Brain pericyte (primary cell): ENCODE measurements at regions not wholly inside any gene's neighbourhood (a gene's known extent, or its start where the extent isn't known, plus 50 kb on each side); places are given as distances from the start of the nearest gene placed in this dataset.
"Not testable (repeated sequence)": the region's sequence is repeated elsewhere in the genome, so short reads cannot be mapped to it uniquely, and the experiment has no call there.

Experiments
- DNase-seq: peaks from one replicate; pipeline ENCODE4 v3.0.0-alpha.2; 2012; ENCODE audit warnings: low read depth, low spot score

DNA sequence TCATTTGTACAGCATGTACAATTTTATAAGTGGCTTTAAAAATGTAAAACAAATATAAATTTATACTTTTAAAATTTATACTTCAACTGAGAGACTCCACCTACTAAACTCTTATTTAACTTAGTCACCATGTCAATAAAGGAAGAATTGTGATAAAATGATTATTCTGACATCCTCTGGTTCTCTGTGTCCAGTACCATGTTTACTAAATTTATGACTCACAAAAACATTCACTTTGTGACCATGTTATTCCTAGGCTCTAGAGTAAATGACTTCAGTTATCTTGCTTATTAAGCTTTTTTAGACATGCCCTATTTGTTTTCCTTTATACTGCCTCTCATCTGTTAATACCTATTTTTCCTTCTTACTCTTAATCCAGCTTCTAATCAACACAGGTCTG, 959.6 kb upstream of the SLC39A10 start:
- DNase-seq = no peak

DNA sequence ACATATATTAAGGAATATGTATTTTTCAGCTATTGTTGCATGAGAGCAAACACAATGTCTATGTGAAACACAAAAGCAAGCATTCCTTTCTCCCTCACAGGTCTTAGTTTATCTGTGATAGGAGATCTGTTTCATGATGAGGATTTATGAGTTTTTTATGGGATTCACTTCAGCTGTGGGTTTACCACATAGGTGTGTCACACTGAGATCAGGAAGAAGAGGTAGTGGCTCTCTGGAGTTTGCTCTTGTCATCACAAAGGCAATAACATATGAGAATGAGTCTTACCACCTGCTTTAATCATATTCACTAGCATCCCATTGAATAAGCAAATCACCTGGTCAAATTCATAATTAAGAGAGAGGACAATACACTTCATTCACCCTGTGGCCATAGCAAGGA, 960.3 kb upstream of the SLC39A10 start:
- no peak for DNase-seq

DNA sequence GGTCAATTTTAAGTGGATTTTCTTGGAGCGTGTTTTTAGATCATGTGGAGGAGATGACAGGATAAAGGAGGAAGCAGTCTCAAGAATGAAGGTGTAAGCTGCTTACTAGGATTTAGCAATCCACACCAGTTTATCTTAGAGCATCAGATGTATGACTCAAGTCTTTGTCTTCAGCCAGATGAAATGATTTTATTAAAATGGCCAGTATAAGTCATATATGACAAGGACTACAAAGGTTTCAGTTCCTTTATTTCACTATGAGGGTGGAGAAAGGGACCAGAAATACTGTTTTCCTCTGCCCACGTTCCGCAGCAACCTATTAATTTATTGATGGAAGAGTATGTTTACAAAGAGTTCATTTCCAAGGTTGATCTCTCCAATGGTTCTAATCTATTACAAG, 970.5 kb upstream of the SLC39A10 start:
- DNase-seq = no peak

DNA sequence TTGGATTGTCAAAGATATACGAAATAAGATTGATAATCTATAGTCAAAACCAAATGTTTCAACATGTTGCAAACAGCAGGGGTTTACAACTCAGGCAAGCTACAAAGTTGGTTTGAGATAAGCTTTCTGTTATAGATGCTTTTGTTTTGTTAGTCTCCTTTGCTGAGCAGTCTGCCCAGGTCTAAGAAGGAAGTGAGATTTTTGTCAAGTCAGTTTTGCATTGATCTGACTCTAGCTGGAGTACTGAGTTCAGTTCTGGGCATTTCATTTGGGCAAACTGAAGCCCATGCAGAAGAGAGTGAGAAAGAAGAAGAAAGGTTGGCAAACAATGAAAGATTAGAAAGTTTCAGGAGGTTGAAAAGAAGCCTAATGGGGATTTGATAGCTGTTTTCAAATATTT, 983.0 kb upstream of the SLC39A10 start:
- no peak for DNase-seq

DNA sequence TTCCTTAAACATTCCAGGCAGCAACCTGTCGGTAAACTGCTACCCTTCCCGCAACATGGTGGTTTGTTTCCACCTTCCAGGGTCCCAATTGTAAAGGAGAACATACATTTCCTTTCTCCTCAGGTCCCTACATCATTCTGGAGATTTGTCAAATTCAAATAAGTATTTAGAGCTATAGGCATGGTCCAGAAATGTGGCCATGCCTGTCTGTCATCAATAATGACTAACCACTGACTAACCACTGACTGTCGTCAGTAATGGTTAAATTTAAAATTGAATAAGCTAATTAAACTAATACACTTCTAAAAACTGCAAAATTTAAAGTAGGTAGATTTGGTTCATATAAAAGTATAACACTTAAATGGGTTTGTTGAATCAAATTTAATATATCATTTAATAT, 984.0 kb upstream of the SLC39A10 start:
- no peak for DNase-seq

DNA sequence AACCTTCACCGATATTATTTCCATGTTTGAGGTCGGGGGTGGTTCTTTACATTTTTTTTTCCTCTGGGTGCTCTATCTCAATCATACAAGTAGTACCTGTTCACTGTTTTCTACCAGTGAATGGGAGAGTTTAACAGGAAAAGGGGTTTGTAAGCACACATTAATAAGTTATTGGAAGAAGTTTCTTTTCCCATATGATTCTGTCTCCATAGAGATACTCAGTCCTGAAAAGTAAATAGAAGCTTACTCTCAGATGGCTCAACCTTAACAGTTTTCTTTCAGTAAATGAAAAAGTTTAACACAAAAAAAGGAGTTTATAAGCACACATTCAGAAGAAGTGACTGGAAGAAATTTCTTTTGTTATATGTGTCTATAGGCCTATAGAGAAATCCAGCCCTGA, 995.6 kb upstream of the SLC39A10 start:
- DNase-seq = no peak

DNA sequence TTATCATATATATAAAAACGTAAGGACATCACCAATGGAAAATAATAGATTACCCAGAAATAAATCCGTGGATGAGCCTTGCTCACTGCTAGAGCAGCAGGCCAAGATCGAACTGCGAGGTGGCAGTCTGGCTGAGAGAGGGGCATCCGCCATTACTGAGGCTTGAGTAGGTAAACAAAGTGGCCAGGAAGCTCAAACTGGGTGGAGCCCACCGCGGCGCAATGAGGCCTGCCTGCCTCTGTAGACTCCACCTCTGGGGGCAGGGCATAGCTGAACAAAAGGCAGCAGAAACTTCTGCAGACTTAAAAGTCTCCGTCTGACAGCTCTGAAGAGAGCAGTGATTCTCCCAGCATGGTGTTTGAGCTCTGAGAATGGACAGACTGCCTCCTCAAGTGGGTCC, 1018.0 kb upstream of the SLC39A10 start:
- not testable (repeated sequence) for DNase-seq

DNA sequence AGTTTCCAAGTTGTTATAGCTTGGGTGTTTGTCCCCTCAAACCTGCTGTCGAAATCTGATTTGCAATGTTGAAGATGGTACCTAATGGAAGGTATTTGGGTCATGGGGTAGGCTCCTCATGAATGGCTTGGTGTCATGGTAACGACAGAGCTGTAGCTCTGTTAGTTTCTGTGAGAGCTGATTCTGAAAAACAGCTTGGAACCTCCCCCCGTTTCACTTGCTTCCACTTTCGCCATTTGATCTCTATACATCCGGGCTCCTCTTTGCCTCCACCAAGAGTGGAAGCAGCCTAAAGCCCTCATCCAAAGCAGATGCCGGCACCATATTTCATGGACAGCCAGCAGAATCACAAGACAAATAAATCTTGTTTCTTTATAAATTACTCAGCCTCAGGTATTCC, 1035.1 kb upstream of the SLC39A10 start:
- no peak for DNase-seq

DNA sequence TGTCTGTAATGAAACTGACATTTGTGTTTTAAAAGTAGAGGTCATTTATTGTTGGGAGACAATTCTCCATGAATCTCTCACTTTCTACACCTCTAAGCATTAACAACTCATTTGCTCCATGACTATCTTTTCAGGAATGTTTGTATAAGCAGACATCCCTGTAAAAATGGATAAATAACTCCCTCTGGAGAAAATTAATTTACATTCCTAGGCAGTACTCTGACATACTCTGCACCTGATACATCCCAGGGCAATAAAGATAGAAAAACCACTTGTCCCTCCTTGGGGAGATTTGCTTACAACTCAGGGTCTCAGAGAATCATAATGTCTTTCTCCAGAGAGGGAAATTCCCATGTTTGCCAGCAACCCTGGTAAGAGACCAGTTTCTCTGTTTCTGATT, 1037.7 kb upstream of the SLC39A10 start:
- DNase-seq = no peak

DNA sequence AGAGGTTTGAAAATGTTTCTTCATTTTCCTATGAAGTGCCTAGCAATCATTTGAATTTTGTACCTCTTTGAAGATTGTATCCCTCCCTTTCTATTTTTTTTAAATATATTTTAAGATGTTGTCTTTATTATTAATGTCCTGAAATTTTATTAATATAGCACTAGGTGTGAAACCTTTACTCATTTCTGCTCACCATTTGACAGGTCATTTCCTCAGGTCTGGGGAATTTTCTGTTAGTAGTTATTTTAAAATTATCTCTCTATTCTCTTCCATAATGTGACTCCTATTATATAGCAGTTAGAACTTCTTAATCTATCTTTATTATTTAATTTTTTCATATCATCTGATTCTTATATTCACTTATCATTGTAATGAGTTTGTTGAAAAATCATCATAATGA, 1038.6 kb upstream of the SLC39A10 start:
- DNase-seq = no peak

DNA sequence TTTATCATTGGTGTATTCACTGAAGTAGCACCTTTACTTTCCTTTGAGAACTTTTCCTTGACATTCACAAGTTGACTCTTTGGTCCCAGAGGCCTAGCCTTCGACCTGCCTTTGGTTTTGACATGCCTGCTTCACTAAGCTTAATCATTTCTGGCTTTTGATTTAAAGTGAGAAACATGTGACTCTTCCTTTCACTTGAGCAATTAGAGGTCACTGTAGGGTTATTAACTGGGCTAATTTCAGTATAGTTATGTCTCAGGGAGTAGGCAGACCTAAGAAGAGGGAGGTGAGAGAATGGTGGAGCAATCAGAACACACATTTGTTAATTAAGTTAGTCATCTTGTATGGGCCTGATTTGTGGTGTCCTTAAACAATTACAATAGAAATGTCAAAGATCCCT, 1040.7 kb upstream of the SLC39A10 start:
- DNase-seq = no peak

DNA sequence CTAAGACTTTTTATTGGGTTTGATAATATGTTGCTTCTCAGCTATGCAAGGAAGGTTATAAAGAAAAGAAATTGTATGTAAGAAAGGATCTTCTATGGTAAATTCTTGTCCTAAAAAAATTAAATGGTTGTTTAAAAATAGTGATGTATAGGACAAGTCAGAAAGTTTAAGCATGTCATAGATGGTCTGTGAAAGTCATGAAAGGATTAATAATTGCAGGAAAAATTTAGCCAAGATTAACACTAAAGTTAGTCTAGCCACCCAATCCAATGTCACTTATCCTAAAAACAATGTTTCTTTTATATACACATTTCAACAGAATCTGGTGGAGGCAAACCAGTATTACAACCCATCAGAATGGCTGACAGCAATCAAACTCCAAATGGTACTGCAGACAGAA, 1046.7 kb upstream of the SLC39A10 start:
- DNase-seq = no peak

DNA sequence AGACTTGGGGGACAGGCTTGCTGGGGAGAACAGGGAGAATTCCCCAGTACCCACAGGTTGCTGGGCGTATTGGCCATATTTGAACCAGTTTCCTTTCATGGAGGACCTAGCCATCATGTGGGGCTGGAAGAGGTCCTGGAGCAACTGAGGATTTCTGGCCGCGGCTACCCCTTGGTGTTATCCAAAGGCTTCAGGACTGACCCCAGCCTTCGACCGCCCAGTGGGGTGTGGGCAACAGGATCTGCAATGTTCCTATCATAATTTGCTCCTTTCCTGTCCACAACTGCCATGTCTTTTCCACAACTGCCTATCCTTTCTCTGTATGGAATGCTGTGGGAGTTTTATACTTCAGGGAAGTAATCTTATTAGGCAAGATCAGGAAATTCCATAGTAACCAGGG, 1053.6 kb upstream of the SLC39A10 start:
- DNase-seq = no peak

DNA sequence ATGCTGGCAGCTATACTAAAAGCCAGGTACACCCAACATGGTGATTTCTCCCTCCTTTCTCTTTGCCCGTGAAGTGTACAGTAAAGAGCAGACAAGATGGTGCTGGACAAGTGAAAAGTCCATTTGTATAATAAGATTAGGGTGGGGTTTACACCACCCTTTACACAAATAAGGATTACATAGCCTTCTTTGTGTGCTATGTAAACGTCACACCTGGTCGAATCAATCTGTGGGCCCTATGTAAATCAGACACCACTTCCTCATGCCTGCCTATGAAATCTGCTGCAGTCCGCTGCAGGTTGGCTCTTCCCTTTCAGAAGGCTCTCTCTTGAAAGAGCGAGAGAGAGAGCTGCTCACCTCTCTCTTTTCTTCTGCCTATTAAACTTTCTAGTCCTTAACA, 1054.3 kb upstream of the SLC39A10 start:
- no peak for DNase-seq

DNA sequence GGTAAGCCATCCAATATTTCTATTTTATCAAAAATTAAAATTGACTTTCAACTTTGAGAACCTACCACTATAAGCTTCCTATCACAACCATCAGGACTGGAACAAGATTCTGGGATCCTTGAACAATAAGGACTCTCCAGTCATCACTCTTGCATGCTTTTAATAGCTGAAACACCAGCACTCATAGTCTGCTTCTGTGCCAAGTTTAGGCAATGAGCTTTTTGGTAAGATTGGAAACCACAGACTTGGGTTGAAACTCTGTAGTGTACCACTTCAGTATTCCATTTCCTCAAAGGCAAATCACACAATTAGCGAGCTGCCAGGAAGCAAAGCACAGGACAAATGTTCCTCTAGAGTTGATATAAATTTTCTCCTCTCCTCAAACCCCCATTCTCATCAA, 1065.8 kb upstream of the SLC39A10 start:
- no peak for DNase-seq

DNA sequence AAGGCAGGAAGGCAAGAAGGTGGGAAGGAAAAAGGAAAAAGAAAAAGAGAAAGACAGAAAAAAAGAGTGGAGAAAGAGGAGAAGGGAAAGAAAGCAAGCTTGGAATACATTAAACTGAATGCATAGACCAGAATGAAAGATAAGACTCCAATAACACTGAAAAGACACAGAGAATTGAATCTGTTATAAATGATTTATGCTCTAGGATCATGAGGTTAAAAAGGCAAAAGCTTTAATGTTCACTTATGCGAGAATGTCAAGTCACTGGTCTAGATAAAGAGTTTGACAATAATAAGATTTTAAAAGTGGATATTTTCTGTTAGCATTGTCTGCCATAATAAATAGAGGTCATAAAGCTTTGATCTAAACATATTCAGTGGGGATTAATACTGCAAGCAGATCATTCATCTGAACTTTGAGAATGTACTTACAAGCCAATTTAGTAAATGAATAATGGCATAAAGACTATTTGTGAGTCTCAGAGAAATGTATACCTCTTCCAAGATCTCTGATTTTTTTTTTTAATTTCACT, 1069.2 kb upstream of the SLC39A10 start:
- DNase-seq = no peak

DNA sequence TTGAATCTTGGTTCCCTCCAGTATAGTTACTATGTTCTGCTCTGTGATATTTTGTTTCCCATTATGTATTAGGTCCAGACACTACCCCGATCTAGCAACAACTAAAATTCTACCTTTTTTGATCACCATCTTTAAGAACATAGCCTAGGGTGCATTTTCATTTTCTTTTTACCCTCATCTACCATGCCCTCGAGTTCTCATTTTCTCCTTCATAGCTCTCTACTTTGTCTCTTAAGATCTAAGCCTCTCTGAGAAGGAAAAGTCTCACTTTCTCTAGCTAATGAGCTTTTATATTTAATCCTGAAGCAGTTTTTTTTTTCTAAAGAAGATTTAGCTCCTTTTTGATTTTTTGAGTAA, 1089.4 kb upstream of the SLC39A10 start:
- no peak for DNase-seq

DNA sequence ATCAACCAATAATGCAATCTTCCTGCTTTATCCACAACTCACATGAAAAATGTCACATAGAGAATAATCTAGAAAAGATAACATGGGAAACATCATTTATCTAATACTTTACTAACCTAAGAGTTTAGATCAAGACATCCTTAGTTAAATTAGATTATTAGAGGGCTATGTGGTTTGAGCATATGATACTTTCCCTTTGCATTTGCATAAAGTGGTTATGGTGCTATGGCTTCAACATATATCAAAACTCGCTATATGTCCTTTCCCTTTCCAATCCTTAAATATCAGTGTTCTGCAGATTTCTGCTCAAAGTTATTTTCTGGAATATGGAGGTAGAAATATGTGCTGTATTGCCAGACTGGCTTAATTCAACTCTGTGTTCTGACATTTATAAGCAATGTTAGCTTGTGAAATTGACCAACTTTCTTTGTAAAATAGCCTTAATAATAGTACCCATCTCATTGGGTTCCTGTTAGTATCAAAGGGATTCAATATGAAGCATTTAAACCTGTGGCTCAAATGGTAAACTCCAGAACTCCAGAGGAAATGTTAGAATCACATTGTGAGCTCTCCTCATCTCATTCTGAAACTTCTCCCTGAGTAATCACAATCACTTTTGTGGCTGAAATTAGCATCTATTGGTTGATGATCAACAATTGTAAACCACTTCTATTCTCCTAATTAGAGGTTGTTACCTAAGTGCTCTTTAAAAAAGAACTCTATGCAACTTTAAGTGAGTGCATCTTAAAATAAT, 1089.9 kb upstream of the SLC39A10 start:
- no peak for DNase-seq

DNA sequence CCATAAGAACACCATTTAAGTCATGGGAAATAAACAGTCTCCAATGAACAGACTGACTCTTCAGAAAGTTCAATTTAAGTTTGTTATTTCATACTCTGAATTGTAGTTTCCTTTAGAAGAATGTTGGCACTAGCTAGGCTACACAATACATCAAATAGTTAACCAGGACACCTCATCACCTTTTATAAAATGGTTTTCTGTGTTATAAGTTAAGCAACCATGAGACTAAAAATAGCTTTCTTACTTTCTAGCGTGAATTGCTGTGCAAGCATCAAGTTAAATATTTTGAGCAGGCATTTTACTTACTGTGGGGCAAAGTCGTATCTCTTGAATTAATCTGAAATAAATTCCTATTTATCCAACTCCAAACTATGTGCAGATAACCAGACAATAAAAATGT, 1092.6 kb upstream of the SLC39A10 start:
- DNase-seq = no peak

DNA sequence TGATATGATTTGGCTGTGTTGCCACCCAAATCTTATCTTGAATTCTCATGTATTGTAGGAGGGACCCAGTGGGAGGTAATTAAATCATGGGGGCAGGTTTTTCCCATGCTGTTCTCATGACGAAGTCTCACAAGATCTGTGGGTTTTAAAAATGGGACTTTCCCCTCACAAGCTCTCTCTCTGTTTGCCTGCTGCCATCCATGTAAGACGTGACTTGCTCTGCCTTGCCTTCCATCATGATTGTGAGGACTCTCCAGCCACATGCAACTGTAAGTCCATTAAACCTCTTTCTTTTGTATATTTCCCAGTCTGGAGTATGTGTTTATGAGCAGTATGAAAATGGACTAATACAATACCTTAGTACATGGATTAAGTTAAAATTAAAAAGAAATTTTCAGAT, 1094.7 kb upstream of the SLC39A10 start:
- no peak for DNase-seq

DNA sequence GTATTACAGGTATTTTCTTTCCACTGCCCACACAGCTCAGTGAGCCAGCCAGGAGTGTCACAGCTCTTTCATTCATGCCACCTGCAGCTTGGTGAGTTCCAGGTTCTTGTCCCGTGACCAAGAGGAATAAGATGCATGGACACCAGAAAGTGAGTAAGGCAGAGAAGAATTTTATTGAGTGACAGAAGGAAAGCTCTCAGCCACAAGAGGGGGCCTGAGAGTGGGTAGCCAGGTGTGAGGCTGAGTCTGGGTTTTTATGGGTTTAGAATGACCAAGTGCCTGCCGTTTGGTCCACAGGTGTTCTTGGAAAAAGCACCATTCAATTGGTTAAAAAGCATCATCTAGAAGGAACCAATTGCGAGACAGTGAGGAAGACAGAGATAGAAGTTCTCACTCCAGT, 1097.1 kb upstream of the SLC39A10 start:
- no peak for DNase-seq

DNA sequence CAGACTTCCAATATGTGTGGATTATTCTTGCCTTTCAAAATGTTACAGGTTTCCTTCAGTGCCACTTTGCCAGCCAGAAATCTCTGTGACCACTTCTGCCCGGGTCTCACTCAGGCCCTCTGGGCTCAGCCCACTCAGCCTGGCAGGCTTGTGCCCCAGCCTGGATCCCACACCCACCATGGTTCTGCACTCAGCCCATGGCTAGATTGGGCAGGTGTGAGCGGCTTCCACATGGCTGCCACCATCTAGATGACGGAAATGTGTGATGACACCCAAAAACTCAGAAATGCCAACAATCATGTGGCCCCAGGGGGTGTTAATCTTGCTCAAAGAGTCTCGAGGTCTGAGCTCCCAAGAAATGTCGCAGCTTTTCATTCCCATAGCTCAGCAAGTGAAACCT, 1097.5 kb upstream of the SLC39A10 start:
- DNase-seq = no peak

DNA sequence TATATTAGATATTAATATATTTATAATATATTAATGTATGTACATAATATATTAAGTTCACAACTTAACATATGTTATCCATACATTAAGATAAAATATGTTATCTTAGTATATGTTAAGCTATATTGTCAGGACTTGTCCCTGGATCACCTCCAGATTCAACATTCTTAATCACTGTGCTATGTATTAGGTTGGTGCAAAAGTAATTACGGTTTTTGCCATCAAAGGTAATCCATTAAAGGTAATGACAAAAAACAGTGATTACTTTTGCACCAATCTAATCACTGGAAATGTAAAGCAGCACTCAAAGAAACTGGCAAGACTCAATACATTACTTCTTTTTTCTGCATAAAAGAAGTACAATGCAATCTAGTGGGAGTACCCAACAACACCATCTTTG, 1099.0 kb upstream of the SLC39A10 start:
- no peak for DNase-seq

DNA sequence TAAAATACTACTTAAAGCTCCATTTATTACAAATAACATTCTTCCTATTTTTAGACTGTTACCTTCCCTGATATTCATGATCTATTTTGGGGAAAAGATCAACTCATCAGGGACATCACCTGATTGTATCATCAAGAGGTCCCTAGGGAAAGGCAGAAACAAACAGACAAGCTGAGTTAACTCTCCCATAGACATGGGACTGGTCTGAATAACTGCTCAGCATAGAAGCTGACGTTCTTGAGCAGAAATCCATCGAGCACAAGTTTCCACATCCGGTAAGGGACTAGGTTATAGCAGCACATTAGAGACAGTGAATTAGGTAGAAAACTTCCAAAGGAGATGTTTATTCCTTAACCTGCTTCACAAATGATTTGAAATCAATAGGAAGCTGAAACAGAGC, 1100.4 kb upstream of the SLC39A10 start:
- DNase-seq = no peak
